ENCODE measurements at regions not wholly inside any gene's neighbourhood (a gene's known extent, or its start where the extent isn't known, plus 50 kb on each side); places are given as distances from the start of the nearest gene placed in this dataset.
A peak's percentile ranks its signal among the peaks of the same experiment; 100 is the strongest.

DNA sequence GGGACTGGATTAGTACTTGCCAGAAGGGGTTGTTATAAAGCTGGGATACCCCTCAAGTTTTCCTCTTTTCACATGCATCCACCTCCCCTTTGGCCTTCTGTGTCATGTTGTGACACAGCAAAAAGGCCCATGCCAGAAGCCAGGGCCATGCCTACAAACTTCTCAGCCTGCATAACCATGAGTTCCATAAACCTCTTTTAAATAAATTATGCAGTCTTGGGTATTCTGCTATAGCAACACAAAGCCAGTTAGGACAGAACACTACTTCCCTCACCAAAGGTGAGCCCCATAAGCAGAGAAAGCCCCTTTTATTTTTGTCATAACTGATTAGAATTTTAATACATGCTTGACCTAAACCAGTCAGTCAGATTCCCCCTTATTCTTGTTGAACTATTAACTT, 801.3 kb downstream of the DNAH5 start (continued):
- TF ChIP-seq, protein P1, sequence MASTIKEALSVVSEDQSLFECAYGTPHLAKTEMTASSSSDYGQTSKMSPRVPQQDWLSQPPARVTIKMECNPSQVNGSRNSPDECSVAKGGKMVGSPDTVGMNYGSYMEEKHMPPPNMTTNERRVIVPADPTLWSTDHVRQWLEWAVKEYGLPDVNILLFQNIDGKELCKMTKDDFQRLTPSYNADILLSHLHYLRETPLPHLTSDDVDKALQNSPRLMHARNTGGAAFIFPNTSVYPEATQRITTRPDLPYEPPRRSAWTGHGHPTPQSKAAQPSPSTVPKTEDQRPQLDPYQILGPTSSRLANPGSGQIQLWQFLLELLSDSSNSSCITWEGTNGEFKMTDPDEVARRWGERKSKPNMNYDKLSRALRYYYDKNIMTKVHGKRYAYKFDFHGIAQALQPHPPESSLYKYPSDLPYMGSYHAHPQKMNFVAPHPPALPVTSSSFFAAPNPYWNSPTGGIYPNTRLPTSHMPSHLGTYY (CRISPR knock-in tag; IDR thresholded peaks at IDR 0.05) = no peak
- no peak for TF ChIP-seq ZNF416 (CRISPR knock-in tag; IDR thresholded peaks at IDR 0.05)
- TF ChIP-seq, protein P2, sequence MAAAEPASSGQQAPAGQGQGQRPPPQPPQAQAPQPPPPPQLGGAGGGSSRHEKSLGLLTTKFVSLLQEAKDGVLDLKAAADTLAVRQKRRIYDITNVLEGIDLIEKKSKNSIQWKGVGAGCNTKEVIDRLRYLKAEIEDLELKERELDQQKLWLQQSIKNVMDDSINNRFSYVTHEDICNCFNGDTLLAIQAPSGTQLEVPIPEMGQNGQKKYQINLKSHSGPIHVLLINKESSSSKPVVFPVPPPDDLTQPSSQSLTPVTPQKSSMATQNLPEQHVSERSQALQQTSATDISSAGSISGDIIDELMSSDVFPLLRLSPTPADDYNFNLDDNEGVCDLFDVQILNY (CRISPR knock-in tag; IDR thresholded peaks at IDR 0.05) = no peak
- TF ChIP-seq ZNF423 (CRISPR knock-in tag; IDR thresholded peaks at IDR 0.05) = no peak
- TF ChIP-seq PRRX2 (CRISPR knock-in tag; IDR thresholded peaks at IDR 0.05) = no peak
- TF ChIP-seq, protein P3, sequence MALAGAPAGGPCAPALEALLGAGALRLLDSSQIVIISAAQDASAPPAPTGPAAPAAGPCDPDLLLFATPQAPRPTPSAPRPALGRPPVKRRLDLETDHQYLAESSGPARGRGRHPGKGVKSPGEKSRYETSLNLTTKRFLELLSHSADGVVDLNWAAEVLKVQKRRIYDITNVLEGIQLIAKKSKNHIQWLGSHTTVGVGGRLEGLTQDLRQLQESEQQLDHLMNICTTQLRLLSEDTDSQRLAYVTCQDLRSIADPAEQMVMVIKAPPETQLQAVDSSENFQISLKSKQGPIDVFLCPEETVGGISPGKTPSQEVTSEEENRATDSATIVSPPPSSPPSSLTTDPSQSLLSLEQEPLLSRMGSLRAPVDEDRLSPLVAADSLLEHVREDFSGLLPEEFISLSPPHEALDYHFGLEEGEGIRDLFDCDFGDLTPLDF (CRISPR knock-in tag; IDR thresholded peaks at IDR 0.05) = no peak
- TF ChIP-seq, protein P4, sequence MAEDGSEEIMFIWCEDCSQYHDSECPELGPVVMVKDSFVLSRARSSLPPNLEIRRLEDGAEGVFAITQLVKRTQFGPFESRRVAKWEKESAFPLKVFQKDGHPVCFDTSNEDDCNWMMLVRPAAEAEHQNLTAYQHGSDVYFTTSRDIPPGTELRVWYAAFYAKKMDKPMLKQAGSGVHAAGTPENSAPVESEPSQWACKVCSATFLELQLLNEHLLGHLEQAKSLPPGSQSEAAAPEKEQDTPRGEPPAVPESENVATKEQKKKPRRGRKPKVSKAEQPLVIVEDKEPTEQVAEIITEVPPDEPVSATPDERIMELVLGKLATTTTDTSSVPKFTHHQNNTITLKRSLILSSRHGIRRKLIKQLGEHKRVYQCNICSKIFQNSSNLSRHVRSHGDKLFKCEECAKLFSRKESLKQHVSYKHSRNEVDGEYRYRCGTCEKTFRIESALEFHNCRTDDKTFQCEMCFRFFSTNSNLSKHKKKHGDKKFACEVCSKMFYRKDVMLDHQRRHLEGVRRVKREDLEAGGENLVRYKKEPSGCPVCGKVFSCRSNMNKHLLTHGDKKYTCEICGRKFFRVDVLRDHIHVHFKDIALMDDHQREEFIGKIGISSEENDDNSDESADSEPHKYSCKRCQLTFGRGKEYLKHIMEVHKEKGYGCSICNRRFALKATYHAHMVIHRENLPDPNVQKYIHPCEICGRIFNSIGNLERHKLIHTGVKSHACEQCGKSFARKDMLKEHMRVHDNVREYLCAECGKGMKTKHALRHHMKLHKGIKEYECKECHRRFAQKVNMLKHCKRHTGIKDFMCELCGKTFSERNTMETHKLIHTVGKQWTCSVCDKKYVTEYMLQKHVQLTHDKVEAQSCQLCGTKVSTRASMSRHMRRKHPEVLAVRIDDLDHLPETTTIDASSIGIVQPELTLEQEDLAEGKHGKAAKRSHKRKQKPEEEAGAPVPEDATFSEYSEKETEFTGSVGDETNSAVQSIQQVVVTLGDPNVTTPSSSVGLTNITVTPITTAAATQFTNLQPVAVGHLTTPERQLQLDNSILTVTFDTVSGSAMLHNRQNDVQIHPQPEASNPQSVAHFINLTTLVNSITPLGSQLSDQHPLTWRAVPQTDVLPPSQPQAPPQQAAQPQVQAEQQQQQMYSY (CRISPR knock-in tag; IDR thresholded peaks at IDR 0.05) = no peak

DNA sequence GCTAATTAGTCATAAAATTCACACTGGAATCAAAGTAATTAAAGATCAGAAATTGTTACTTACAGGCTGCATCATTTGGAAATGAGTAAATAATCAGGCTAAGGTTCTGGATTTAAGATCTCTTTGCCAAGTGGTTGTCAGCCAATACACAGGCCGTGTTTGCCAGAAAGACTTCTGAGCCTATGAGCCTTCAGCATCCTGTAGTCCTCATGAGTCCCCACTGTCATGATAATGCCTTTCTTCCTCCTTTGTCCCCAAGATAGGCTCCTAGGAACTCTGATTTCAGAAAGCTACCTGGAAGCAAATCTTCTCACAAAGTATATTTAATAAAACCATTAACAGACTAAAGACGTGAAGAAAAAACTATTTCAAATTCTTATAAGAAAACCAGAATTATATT, 810.5 kb downstream of the DNAH5 start:
- no peak overlapping the region for H3K4me3 Mint-ChIP-seq
- peaks cover 7% of the 10 kb centered on the region for H3K4me1 Mint-ChIP-seq
- no peak for TF ChIP-seq GRHL2 (CRISPR knock-in tag; IDR thresholded peaks at IDR 0.05; ENCODE audit: insufficient replicate concordance, severe bottlenecking)
- TF ChIP-seq, protein P5, sequence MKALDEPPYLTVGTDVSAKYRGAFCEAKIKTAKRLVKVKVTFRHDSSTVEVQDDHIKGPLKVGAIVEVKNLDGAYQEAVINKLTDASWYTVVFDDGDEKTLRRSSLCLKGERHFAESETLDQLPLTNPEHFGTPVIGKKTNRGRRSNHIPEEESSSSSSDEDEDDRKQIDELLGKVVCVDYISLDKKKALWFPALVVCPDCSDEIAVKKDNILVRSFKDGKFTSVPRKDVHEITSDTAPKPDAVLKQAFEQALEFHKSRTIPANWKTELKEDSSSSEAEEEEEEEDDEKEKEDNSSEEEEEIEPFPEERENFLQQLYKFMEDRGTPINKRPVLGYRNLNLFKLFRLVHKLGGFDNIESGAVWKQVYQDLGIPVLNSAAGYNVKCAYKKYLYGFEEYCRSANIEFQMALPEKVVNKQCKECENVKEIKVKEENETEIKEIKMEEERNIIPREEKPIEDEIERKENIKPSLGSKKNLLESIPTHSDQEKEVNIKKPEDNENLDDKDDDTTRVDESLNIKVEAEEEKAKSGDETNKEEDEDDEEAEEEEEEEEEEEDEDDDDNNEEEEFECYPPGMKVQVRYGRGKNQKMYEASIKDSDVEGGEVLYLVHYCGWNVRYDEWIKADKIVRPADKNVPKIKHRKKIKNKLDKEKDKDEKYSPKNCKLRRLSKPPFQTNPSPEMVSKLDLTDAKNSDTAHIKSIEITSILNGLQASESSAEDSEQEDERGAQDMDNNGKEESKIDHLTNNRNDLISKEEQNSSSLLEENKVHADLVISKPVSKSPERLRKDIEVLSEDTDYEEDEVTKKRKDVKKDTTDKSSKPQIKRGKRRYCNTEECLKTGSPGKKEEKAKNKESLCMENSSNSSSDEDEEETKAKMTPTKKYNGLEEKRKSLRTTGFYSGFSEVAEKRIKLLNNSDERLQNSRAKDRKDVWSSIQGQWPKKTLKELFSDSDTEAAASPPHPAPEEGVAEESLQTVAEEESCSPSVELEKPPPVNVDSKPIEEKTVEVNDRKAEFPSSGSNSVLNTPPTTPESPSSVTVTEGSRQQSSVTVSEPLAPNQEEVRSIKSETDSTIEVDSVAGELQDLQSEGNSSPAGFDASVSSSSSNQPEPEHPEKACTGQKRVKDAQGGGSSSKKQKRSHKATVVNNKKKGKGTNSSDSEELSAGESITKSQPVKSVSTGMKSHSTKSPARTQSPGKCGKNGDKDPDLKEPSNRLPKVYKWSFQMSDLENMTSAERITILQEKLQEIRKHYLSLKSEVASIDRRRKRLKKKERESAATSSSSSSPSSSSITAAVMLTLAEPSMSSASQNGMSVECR (CRISPR knock-in tag; IDR thresholded peaks at IDR 0.05; ENCODE audit: borderline replicate concordance) = no peak
- TF ChIP-seq ESRRA (CRISPR knock-in tag; IDR thresholded peaks at IDR 0.05; ENCODE audit: borderline replicate concordance) = no peak
- TF ChIP-seq, protein P6, sequence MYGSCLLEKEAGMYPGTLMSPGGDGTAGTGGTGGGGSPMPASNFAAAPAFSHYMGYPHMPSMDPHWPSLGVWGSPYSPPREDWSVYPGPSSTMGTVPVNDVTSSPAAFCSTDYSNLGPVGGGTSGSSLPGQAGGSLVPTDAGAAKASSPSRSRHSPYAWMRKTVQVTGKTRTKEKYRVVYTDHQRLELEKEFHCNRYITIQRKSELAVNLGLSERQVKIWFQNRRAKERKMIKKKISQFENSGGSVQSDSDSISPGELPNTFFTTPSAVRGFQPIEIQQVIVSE (CRISPR knock-in tag; IDR thresholded peaks at IDR 0.05; ENCODE audit: borderline replicate concordance) = no peak
- no peak for TF ChIP-seq ZNF263 (CRISPR knock-in tag; IDR thresholded peaks at IDR 0.05; ENCODE audit: low read depth)
- no peak for TF ChIP-seq NR1H2 (CRISPR knock-in tag; IDR thresholded peaks at IDR 0.05)
- TF ChIP-seq, protein P7, sequence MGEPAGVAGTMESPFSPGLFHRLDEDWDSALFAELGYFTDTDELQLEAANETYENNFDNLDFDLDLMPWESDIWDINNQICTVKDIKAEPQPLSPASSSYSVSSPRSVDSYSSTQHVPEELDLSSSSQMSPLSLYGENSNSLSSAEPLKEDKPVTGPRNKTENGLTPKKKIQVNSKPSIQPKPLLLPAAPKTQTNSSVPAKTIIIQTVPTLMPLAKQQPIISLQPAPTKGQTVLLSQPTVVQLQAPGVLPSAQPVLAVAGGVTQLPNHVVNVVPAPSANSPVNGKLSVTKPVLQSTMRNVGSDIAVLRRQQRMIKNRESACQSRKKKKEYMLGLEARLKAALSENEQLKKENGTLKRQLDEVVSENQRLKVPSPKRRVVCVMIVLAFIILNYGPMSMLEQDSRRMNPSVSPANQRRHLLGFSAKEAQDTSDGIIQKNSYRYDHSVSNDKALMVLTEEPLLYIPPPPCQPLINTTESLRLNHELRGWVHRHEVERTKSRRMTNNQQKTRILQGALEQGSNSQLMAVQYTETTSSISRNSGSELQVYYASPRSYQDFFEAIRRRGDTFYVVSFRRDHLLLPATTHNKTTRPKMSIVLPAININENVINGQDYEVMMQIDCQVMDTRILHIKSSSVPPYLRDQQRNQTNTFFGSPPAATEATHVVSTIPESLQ (CRISPR knock-in tag; IDR thresholded peaks at IDR 0.05) = no peak
- TF ChIP-seq FOXJ3 (CRISPR knock-in tag; IDR thresholded peaks at IDR 0.05; ENCODE audit: borderline replicate concordance) = no peak
- peak; percentile 94 for ATAC-seq
- no peaks in the 10 kb centered on the region for H3K27me3 Mint-ChIP-seq (ENCODE audit: low read depth)
- H3K27ac Mint-ChIP-seq = no peak overlapping the region
- H3K36me3 Mint-ChIP-seq = peaks cover 8% of the 10 kb centered on the region; the same call in 1 of the 2 replicates
- POLR2A ChIA-PET = no interaction called here
- CTCF ChIA-PET = no interaction called here
- H3K9me3 Mint-ChIP-seq = peaks cover 17% of the 10 kb centered on the region
- DNase-seq (ENCODE audit: low spot score) = no peak

Data from WTC11 (cell line).